ENCODE measurements at regions not wholly inside any gene's neighbourhood (a gene's known extent, or its start where the extent isn't known, plus 50 kb on each side); places are given as distances from the start of the nearest gene placed in this dataset.

DNA sequence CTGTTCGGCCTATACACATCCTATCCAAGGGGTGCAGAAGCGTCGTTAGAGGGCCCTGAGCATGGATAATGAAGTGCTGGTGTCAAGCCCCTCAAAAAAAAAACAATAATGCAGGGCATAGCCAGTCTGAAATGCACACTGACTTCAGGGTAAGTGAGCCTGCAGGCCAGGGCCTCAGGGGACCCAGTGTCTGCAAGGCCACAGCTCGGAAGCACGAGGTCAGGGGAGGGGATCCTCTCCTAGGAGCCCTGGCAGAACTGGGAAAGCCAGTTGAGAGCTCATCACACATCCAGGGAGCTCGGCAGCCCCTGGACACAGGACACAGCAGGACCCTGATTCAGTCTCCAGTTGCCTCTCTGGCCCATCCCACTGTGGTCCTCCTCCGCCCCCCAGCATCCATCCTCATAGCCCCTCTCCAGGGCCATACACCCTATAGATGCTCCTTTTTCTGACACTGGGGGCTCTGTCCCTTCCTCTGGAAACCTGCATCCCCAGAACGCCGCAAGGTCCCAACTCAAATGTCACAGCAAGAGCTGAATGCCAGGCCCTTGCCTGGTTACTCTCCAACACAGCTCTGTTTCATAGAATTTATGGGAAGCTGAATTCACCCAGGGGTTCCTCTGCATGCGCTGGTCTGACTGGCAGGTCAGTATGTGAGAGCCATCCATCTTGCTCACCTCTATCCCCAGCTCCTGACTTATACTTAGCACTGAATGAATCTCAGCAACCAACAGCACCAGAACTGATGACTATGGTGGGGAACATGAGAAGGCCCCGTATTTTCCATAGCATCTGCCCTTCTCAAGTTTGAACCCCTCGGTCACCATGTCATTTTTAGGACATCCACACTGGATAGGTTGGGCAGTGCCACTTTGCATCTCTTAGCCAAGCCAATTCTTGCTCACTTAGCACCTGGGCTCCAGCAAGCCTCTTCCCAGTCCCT, 717.0 kb upstream of the IGFBP3 start:
- H3K27ac ChIP-seq (ENCODE audit: low read depth, low read length) = no peak overlapping the region
- peaks cover 0 to 2% (median 0%) of the 10 kb centered on the region in 5 donors for H3K4me1 ChIP-seq (ENCODE audit: control insufficient read depth in 5 of 5, insufficient read depth in 5 of 5, low read length in 5 of 5)
- H3K27me3 ChIP-seq (ENCODE audit: control insufficient read depth in 5 of 5, insufficient read depth in 4 of 5, low read length in 5 of 5) = no peaks in the 10 kb centered on the region
- no peaks in the 10 kb centered on the region for H3K36me3 ChIP-seq (ENCODE audit: control insufficient read depth in 5 of 5, insufficient read depth in 5 of 5, low read length in 5 of 5)
- H3K9me3 ChIP-seq (ENCODE audit: control insufficient read depth in 5 of 5, low read length in 5 of 5) = no peaks in the 10 kb centered on the region
- H3K9ac ChIP-seq (ENCODE audit: low read length in 5 of 5) = no peak overlapping the region
- H3K4me3 ChIP-seq (ENCODE audit: low read depth in 1 of 5, low read length in 5 of 5) = no peak overlapping the region

DNA sequence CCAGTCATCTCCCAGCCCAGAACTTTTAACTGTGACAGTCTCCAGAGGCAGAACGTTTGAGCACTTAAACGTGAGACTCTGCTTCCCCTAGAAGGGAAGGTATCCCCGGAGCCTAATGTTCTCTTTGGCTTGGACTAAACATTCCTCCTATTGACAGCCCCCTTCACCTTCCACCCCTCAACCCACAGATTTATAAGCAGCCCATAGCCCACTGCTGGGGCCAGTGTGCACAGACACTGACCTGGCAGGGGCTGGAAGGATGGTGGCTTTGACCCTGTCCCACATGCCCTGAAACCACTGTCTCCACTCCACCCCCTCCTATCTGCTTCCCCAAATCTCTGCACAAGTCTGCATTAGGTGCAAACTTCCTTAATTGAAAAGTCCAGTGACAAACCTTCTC, 715.0 kb upstream of the IGFBP3 start:
- Histone ChIP-seq H3K4me3 (ENCODE audit: low read depth in 1 of 5, low read length in 5 of 5) (no peak overlapping the region), H3K4me1 (ENCODE audit: control insufficient read depth in 5 of 5, insufficient read depth in 5 of 5, low read length in 5 of 5) (peaks cover 0 to 2% (median 0%) of the 10 kb centered on the region in 5 donors), H3K36me3 (ENCODE audit: control insufficient read depth in 5 of 5, insufficient read depth in 5 of 5, low read length in 5 of 5) (no peaks in the 10 kb centered on the region), H3K9ac (ENCODE audit: low read length in 5 of 5) (no peak overlapping the region), H3K27me3 (ENCODE audit: control insufficient read depth in 5 of 5, insufficient read depth in 4 of 5, low read length in 5 of 5) (no peaks in the 10 kb centered on the region), H3K9me3 (ENCODE audit: control insufficient read depth in 5 of 5, low read length in 5 of 5) (no peaks in the 10 kb centered on the region), H3K27ac (ENCODE audit: low read depth, low read length) (no peak overlapping the region)

DNA sequence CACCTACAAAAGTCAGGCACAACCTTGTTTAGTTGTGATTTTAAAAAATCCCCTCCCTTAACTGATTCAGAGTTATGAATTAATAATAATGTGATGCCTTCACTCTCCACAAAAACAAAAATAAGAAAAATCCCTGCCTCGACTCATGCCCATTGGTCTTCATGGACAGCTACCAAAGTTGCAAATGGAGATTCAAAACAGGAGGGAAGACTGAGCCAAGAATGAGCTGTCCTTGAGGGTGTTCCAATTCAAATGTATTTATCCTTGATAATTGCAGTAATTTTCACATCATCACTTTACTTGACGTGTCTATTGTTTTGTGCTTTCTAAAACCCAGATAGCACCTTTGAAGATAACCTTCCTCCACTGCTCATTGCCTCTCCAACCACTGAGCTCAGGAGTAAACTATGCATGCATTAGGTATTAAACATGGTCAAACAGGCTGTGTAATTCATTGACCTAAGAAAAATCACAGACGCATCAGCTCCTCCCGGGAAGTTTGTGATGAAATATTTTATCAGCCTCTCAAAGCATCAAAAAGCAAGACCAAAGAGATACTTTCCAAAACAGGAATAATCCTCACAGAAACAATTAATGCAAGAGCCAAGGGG, 712.7 kb upstream of the IGFBP3 start:
- Histone ChIP-seq H3K36me3 (ENCODE audit: control insufficient read depth in 5 of 5, insufficient read depth in 5 of 5, low read length in 5 of 5) (no peaks in the 10 kb centered on the region), H3K4me1 (ENCODE audit: control insufficient read depth in 5 of 5, insufficient read depth in 5 of 5, low read length in 5 of 5) (peaks cover 0 to 2% (median 0%) of the 10 kb centered on the region in 5 donors), H3K4me3 (ENCODE audit: low read depth in 1 of 5, low read length in 5 of 5) (no peak overlapping the region), H3K27ac (ENCODE audit: low read depth, low read length) (no peak overlapping the region), H3K9me3 (ENCODE audit: control insufficient read depth in 5 of 5, low read length in 5 of 5) (no peaks in the 10 kb centered on the region), H3K27me3 (ENCODE audit: control insufficient read depth in 5 of 5, insufficient read depth in 4 of 5, low read length in 5 of 5) (no peaks in the 10 kb centered on the region), H3K9ac (ENCODE audit: low read length in 5 of 5) (no peak overlapping the region)

DNA sequence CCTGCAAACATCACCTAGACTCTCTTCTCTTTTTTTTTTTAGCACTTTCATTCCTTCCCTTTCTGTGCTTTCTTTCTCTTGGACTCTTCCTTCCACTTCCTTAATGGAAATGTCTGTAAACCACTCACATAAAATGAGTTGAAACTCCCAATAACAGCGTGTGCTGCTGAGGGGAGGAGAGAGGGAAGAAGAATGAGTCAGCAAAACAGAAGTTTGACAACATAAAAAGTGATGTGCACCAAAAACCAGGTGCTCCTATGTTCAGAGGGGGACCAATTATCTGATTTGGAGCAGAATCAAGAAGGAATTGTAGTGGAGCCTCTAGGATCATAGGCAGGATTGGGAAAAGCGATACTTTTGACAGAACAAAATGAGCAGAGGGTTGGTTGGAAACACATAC, 712.1 kb upstream of the IGFBP3 start:
- Histone ChIP-seq H3K36me3 (ENCODE audit: control insufficient read depth in 5 of 5, insufficient read depth in 5 of 5, low read length in 5 of 5) (no peaks in the 10 kb centered on the region), H3K4me3 (ENCODE audit: low read depth in 1 of 5, low read length in 5 of 5) (no peak overlapping the region), H3K27ac (ENCODE audit: low read depth, low read length) (no peak overlapping the region), H3K9me3 (ENCODE audit: control insufficient read depth in 5 of 5, low read length in 5 of 5) (no peaks in the 10 kb centered on the region), H3K9ac (ENCODE audit: low read length in 5 of 5) (no peak overlapping the region), H3K4me1 (ENCODE audit: control insufficient read depth in 5 of 5, insufficient read depth in 5 of 5, low read length in 5 of 5) (peaks cover 0 to 2% (median 0%) of the 10 kb centered on the region in 5 donors), H3K27me3 (ENCODE audit: control insufficient read depth in 5 of 5, insufficient read depth in 4 of 5, low read length in 5 of 5) (no peaks in the 10 kb centered on the region)

DNA sequence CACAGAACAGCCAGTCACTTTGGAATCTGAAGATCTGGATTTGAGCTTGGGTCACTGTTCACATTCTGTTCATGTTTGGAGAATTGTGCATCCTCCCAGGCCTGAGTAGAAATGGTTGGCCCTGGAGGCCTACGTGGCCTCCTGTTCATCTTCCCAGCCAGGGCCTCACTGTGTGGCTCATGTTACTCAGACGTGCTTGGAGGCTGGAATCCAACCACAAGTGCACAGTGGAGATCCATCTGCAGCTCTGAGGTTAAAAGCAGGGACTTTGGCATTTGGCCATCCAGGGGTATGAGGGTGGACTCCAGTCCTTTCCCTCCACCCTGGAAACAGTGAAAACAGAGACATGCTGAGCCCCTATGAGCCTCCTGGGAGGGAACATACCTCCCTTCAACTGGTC, 709.0 kb upstream of the IGFBP3 start:
- H3K36me3 ChIP-seq (ENCODE audit: control insufficient read depth in 5 of 5, insufficient read depth in 5 of 5, low read length in 5 of 5) = no peaks in the 10 kb centered on the region
- H3K4me3 ChIP-seq (ENCODE audit: low read depth in 1 of 5, low read length in 5 of 5) = no peak overlapping the region
- no peaks in the 10 kb centered on the region for H3K4me1 ChIP-seq (ENCODE audit: control insufficient read depth in 5 of 5, insufficient read depth in 5 of 5, low read length in 5 of 5)
- no peaks in the 10 kb centered on the region for H3K27me3 ChIP-seq (ENCODE audit: control insufficient read depth in 5 of 5, insufficient read depth in 4 of 5, low read length in 5 of 5)
- H3K27ac ChIP-seq (ENCODE audit: low read depth, low read length) = no peak overlapping the region
- H3K9ac ChIP-seq (ENCODE audit: low read length in 5 of 5) = no peak overlapping the region
- no peaks in the 10 kb centered on the region for H3K9me3 ChIP-seq (ENCODE audit: control insufficient read depth in 5 of 5, low read length in 5 of 5)

DNA sequence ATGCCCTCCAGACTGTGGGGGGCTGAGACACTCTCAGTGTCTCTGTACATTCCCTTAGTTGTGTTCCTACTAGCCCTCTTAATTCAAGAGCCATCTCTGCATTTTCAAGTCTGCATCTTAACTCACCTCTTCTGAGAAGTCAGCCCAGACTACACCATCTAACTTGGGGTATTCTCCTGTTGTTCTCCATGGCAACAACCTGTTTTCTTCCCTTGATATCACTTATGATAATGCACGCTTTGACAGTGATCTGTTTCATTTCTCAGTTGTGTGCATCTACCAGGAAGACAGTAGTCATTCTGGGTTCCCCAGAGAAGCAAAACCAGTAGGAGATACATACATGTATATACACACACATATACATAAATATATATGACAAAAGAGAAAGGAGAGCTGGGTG, 707.3 kb upstream of the IGFBP3 start:
- Histone ChIP-seq H3K27me3 (ENCODE audit: control insufficient read depth in 5 of 5, insufficient read depth in 4 of 5, low read length in 5 of 5) (no peaks in the 10 kb centered on the region), H3K27ac (ENCODE audit: low read depth, low read length) (no peak overlapping the region), H3K4me1 (ENCODE audit: control insufficient read depth in 5 of 5, insufficient read depth in 5 of 5, low read length in 5 of 5) (no peaks in the 10 kb centered on the region), H3K4me3 (ENCODE audit: low read depth in 1 of 5, low read length in 5 of 5) (no peak overlapping the region), H3K9me3 (ENCODE audit: control insufficient read depth in 5 of 5, low read length in 5 of 5) (no peaks in the 10 kb centered on the region), H3K36me3 (ENCODE audit: control insufficient read depth in 5 of 5, insufficient read depth in 5 of 5, low read length in 5 of 5) (no peaks in the 10 kb centered on the region), H3K9ac (ENCODE audit: low read length in 5 of 5) (no peak overlapping the region)

DNA sequence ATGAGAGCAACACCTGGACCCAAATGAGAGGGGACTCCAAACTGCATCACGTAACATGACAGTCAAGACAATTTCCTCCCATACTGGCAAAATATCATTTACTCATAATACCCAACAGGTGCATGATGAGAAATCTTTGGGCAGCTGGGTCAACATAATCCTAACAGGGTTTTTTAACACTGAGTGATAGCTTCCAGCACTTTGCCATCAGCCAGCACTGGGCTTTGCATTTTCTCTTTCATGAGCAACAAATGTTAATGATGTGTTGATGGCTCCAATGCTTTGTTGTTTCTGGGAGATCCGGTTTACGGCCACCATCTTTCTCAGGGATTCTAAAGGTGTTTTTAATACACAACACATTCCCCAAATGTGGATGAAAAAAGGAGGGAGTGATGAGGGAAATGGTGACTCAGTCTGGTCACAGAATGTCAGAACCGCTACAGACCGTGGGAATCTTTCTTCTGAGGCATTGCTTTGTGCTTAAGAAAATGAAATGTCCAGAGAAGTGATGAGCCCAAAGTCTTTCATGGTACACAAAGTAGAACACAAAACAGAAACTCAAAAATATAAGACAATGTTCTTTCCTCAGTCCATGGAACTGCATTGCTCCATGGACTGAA, 705.7 kb upstream of the IGFBP3 start:
- no peaks in the 10 kb centered on the region for H3K4me1 ChIP-seq (ENCODE audit: control insufficient read depth in 5 of 5, insufficient read depth in 5 of 5, low read length in 5 of 5)
- H3K36me3 ChIP-seq (ENCODE audit: control insufficient read depth in 5 of 5, insufficient read depth in 5 of 5, low read length in 5 of 5) = no peaks in the 10 kb centered on the region
- H3K27me3 ChIP-seq (ENCODE audit: control insufficient read depth in 5 of 5, insufficient read depth in 4 of 5, low read length in 5 of 5) = no peaks in the 10 kb centered on the region
- H3K4me3 ChIP-seq (ENCODE audit: low read depth in 1 of 5, low read length in 5 of 5) = no peak overlapping the region
- H3K27ac ChIP-seq (ENCODE audit: low read depth, low read length) = no peak overlapping the region
- H3K9me3 ChIP-seq (ENCODE audit: control insufficient read depth in 5 of 5, low read length in 5 of 5) = no peaks in the 10 kb centered on the region
- no peak overlapping the region for H3K9ac ChIP-seq (ENCODE audit: low read length in 5 of 5)

DNA sequence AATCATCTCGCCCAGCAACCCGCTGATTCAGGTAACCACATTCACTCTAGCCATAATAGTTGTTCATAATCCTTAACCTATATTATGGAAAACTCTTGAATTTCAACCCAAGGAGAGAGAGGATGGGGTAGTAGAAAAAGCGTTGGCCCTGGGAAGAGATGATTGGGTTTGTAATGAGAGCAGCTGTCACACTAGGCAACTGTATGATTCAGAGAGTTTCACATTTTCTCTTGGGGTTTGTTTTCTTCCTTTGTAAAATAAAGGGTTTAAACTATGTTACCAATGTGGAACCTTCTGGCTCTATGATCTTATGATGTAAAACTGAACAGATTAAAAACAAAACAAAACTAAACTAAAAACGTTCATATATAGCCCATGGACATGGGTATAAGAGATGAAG, 705.2 kb upstream of the IGFBP3 start:
- no peaks in the 10 kb centered on the region for H3K36me3 ChIP-seq (ENCODE audit: control insufficient read depth in 5 of 5, insufficient read depth in 5 of 5, low read length in 5 of 5)
- H3K27ac ChIP-seq (ENCODE audit: low read depth, low read length) = no peak overlapping the region
- no peaks in the 10 kb centered on the region for H3K27me3 ChIP-seq (ENCODE audit: control insufficient read depth in 5 of 5, insufficient read depth in 4 of 5, low read length in 5 of 5)
- no peaks in the 10 kb centered on the region for H3K9me3 ChIP-seq (ENCODE audit: control insufficient read depth in 5 of 5, low read length in 5 of 5)
- no peak overlapping the region for H3K9ac ChIP-seq (ENCODE audit: low read length in 5 of 5)
- no peak overlapping the region for H3K4me3 ChIP-seq (ENCODE audit: low read depth in 1 of 5, low read length in 5 of 5)
- H3K4me1 ChIP-seq (ENCODE audit: control insufficient read depth in 5 of 5, insufficient read depth in 5 of 5, low read length in 5 of 5) = no peaks in the 10 kb centered on the region

DNA sequence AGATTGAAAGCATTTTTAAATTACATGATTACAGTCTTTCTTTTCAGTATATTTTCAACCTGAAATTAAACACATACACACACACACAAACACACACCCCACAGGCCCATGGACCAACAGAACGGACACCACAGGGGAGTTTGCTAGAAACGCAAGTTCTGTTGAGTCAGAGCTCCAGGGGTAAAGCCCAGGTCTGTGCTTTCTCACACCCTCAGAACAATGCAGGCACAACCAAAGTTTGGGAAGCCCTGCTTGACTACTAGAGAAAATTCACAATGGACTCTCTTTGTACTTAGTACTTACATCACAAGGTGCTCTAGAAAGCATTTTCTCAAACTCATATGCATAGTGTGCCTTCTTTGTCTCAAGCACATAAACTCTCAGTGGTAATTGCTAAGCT, 704.0 kb upstream of the IGFBP3 start:
- no peak overlapping the region for H3K9ac ChIP-seq (ENCODE audit: low read length in 5 of 5)
- H3K36me3 ChIP-seq (ENCODE audit: control insufficient read depth in 5 of 5, insufficient read depth in 5 of 5, low read length in 5 of 5) = no peaks in the 10 kb centered on the region
- H3K9me3 ChIP-seq (ENCODE audit: control insufficient read depth in 5 of 5, low read length in 5 of 5) = no peaks in the 10 kb centered on the region
- no peaks in the 10 kb centered on the region for H3K27me3 ChIP-seq (ENCODE audit: control insufficient read depth in 5 of 5, insufficient read depth in 4 of 5, low read length in 5 of 5)
- no peak overlapping the region for H3K4me3 ChIP-seq (ENCODE audit: low read depth in 1 of 5, low read length in 5 of 5)
- H3K27ac ChIP-seq (ENCODE audit: low read depth, low read length) = no peak overlapping the region
- H3K4me1 ChIP-seq (ENCODE audit: control insufficient read depth in 5 of 5, insufficient read depth in 5 of 5, low read length in 5 of 5) = no peaks in the 10 kb centered on the region

DNA sequence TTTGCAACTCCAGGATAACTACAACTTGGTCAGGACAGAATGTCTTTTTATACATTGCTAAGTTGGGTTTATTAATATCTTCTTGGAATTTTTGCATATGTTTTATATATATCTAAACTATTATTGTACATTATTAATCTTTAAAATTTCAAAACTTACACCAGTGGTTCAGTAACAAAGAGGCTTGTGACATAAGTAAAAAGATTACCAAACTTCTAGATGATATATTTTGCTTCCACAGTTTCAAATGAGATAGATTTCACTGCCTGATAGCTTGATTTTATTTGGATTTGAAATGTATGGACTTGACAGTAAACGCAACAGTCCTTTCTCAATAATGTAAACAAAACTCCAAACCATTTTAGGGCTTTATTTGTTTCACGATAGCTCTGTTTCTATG, 701.2 kb upstream of the IGFBP3 start:
- Histone ChIP-seq H3K9ac (ENCODE audit: low read length in 5 of 5) (no peak overlapping the region), H3K9me3 (ENCODE audit: control insufficient read depth in 5 of 5, low read length in 5 of 5) (no peaks in the 10 kb centered on the region), H3K4me1 (ENCODE audit: control insufficient read depth in 5 of 5, insufficient read depth in 5 of 5, low read length in 5 of 5) (no peaks in the 10 kb centered on the region), H3K4me3 (ENCODE audit: low read depth in 1 of 5, low read length in 5 of 5) (no peak overlapping the region), H3K36me3 (ENCODE audit: control insufficient read depth in 5 of 5, insufficient read depth in 5 of 5, low read length in 5 of 5) (no peaks in the 10 kb centered on the region), H3K27me3 (ENCODE audit: control insufficient read depth in 5 of 5, insufficient read depth in 4 of 5, low read length in 5 of 5) (no peaks in the 10 kb centered on the region), H3K27ac (ENCODE audit: low read depth, low read length) (no peak overlapping the region)
